ENCODE measurements at regions not wholly inside any gene's neighbourhood (a gene's known extent, or its start where the extent isn't known, plus 50 kb on each side); places are given as distances from the start of the nearest gene placed in this dataset.

GRCh38 chrX:7985568-7985967 lies 58.4 kb upstream of the PNPLA4 start:
- Histone ChIP-seq H2AK5ac (ENCODE audit: low read length) (no peak overlapping the region), H3K4me3 (ENCODE audit: low read length) (no peak overlapping the region), H3K36me3 (ENCODE audit: control insufficient read depth, insufficient read depth, low read length) (no peaks in the 10 kb centered on the region), H3K27ac (ENCODE audit: low read depth, low read length) (no peak overlapping the region), H3K23ac (ENCODE audit: low read length) (no peak overlapping the region), H3K56ac (ENCODE audit: low read length) (no peak overlapping the region), H3K79me2 (ENCODE audit: control insufficient read depth, insufficient read depth, low read length) (no peaks in the 10 kb centered on the region), H2BK5ac (ENCODE audit: low read length) (no peak overlapping the region), H3K9ac (ENCODE audit: low read length) (no peak overlapping the region), H3K79me1 (ENCODE audit: low read length) (no peaks in the 10 kb centered on the region), H2BK120ac (ENCODE audit: low read depth, low read length) (no peak overlapping the region), H4K8ac (ENCODE audit: low read depth, low read length) (no peak overlapping the region), H3K4ac (ENCODE audit: low read depth, low read length) (no peak overlapping the region), H3K4me2 (ENCODE audit: low read length) (no peak overlapping the region), H3K4me1 (ENCODE audit: control insufficient read depth, low read depth, low read length) (no peaks in the 10 kb centered on the region), H4K5ac (ENCODE audit: low read length) (no peak overlapping the region), H3K18ac (ENCODE audit: low read length) (no peak overlapping the region), H2BK15ac (replicated peaks; ENCODE audit: low read depth) (no peak overlapping the region), H3K27me3 (ENCODE audit: insufficient read depth, low read length, poor library complexity) (no peaks in the 10 kb centered on the region)
- no peak for DNase-seq

GRCh38 chrX:7983581-7983980 lies 56.4 kb upstream of the PNPLA4 start:
- no peak overlapping the region for H2AK5ac ChIP-seq (ENCODE audit: low read length)
- no peaks in the 10 kb centered on the region for H3K79me2 ChIP-seq (ENCODE audit: control insufficient read depth, insufficient read depth, low read length)
- no peak overlapping the region for H3K4me2 ChIP-seq (ENCODE audit: low read length)
- H4K8ac ChIP-seq (ENCODE audit: low read depth, low read length), result no peak overlapping the region
- H3K4me3 ChIP-seq (ENCODE audit: low read length), result no peak overlapping the region
- H2BK120ac ChIP-seq (ENCODE audit: low read depth, low read length), result no peak overlapping the region
- no peak overlapping the region for H3K56ac ChIP-seq (ENCODE audit: low read length)
- no peaks in the 10 kb centered on the region for H3K36me3 ChIP-seq (ENCODE audit: control insufficient read depth, insufficient read depth, low read length)
- no peak overlapping the region for H2BK15ac ChIP-seq (replicated peaks; ENCODE audit: low read depth)
- H3K27me3 ChIP-seq (ENCODE audit: insufficient read depth, low read length, poor library complexity), result no peaks in the 10 kb centered on the region
- no peaks in the 10 kb centered on the region for H3K79me1 ChIP-seq (ENCODE audit: low read length)
- H2BK5ac ChIP-seq (ENCODE audit: low read length), result no peak overlapping the region
- WGBS (ENCODE audit: extremely low coverage, insufficient coverage, low lambda C conversion rate), result no CpG with 5 or more reads among the region's 1 CpG
- no peak for DNase-seq
- no peak overlapping the region for H3K27ac ChIP-seq (ENCODE audit: low read depth, low read length)
- no peak overlapping the region for H3K4ac ChIP-seq (ENCODE audit: low read depth, low read length)
- H3K9ac ChIP-seq (ENCODE audit: low read length), result no peak overlapping the region
- H4K5ac ChIP-seq (ENCODE audit: low read length), result no peak overlapping the region
- H3K18ac ChIP-seq (ENCODE audit: low read length), result no peak overlapping the region
- no peaks in the 10 kb centered on the region for H3K4me1 ChIP-seq (ENCODE audit: control insufficient read depth, low read depth, low read length)
- H3K23ac ChIP-seq (ENCODE audit: low read length), result no peak overlapping the region

All from mesendoderm (in vitro differentiated cells).